CD1c-positive myeloid dendritic cell (primary cell): ENCODE measurements at regions not wholly inside any gene's neighbourhood (a gene's known extent, or its start where the extent isn't known, plus 50 kb on each side); places are given as distances from the start of the nearest gene placed in this dataset.

Experiments
- DNase-seq: peaks from one replicate; pipeline ENCODE4 v3.0.0-alpha.2; 2016; ENCODE audit errors: extremely low spot score

GRCh38 chr3:76615719-76616118, 424.2 kb upstream of the ROBO2 start:
- DNase-seq: no peak

DNA sequence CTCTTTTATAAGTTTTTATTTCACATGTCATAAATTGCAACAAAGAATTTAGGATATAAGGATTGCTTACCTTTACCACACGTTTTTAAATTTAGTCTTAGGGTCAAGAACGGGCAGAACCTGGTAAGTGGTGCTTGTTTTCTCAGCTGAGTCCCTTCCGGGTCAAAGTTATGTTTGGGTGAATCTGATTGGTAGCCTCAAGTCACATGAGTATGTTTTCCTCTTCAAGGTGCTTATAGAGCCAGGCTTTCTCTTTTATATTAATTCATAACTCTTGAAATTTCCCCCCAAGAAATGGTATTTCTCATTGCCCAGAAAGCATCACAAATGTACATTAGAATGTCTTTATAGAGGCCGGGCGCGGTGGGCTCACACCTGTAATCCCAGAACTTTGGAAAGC, 415.7 kb upstream of the ROBO2 start:
- DNase-seq: no peak

GRCh38 chr3:76627236-76627635, 412.7 kb upstream of the ROBO2 start:
- DNase-seq: no peak

DNA sequence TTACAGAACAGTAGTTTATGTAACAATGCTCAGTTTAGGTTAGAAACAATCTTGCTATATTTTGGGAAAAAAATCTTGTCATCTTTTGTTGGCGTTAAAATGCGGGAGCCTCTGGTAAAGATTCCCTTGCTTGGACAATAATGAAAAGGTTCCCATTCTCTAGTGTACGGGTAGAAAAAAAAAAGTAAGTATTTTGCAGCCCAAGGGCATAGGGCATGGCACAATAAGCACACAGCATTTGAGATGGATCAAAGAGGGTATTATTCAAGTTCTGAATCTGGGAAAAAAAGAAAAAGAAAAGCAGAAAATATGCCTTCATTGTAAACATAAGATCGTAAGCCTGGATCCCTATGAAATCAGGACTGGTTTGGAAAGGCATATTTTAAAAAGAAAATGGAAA, 408.6 kb upstream of the ROBO2 start:
- no peak for DNase-seq

DNA sequence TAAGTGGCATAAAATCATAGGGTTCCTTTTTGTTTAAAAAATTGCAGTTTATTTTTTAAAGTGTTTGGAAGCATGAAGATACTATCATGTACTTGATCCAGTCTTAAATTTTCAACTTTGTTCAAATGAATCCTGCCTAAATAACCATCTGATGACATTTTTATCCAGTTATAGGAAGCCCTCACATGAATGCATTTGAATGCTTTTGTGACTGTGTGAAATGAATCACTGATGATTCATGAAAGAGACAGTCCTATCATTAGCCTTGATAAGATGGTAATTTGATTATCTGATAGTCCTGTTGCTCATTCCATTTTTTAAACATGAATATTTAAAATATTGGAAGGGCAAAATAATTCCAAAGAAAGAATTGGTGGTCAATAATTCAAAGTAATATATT, 401.9 kb upstream of the ROBO2 start:
- no peak for DNase-seq

GRCh38 chr3:76643623-76644304, 396.1 kb upstream of the ROBO2 start:
- no peak for DNase-seq

GRCh38 chr3:76644305-76644675, 395.6 kb upstream of the ROBO2 start:
- no peak for DNase-seq

DNA sequence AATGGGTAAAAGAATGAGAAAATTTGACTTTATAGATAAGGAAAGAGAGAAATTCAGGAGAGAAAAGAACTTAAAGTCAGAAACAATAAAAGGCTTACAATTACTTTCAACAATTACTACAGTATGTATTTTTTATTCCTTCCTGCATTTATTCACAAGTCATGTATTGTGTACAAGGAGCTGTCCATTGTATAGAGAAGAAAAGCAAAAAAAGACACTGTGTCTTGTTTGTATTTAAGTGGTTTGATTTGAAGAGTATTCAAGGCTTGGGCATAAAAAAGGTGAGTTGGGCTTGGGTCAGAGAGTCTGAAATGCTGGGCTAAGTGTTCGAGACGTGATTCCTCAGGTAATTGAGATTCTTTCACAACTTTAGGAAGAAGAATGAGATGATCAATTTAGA, 394.2 kb upstream of the ROBO2 start:
- no peak for DNase-seq

DNA sequence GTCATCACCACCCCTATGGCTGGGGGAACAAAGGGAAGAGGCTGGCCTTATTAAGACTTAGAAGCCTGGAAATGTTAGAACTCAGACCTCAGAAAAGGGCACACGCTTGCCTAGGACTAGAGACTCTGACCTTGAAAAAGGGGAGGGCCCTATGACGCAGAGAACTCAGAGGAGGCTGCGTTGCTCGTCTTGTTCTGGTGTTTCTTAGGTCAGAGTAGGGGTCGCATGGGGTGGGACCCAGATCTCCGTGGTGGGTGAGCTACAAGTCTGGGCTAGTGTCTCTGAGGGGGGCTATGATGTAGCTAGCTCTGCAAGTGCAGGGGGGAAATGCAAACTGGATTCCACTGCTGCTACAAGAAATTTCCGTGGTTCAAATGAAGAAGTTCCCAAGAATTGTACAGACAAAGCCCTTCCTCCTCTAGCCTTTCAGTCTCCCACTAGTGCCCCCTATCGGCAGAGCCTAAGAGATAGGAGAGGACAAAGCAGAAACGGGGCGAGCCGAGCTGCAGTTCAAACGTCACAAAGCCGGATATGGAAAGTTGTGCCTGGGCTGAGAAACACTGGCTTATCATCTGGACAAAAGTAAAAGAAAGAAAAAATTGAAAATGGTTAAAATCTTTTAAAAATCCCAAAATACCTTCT, 392.9 kb upstream of the ROBO2 start:
- no peak for DNase-seq

DNA sequence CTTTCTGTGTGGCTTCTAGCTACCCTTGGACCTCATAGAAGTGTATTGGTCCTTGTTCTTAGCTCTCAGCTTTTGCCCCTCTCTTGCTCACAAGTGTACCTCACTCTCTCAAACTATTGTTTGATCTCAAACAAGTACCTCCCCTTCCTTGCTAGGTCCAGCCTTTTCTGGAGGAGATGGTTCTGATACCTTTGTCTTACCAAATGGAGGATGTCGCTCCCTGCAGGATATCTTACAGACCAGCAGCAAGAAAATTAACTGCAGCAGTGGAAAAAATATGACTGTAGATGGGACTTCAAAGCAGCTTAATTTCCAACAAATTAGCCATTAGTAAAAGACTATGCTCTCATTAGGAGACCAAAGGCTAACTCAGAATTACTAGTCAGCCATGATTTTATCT, 388.1 kb upstream of the ROBO2 start:
- no peak for DNase-seq

DNA sequence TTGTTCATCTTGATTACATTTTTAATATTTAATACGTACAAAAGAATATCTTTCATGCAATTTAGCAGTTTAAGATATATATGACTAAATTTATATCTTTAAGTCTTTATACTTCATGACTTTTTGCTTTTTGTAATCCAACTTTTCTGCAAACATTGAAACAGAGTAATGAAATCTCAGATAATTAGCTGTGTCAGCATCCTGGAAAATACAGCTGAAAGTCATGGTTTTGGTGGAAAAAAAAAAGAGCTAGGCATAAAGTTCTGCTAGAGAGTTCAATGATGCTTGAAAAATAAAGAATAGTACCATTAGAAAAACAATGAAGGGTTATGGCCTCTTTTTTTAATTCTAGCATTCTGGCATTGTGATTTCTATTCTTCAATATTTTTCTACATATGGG, 387.4 kb upstream of the ROBO2 start:
- DNase-seq: no peak

DNA sequence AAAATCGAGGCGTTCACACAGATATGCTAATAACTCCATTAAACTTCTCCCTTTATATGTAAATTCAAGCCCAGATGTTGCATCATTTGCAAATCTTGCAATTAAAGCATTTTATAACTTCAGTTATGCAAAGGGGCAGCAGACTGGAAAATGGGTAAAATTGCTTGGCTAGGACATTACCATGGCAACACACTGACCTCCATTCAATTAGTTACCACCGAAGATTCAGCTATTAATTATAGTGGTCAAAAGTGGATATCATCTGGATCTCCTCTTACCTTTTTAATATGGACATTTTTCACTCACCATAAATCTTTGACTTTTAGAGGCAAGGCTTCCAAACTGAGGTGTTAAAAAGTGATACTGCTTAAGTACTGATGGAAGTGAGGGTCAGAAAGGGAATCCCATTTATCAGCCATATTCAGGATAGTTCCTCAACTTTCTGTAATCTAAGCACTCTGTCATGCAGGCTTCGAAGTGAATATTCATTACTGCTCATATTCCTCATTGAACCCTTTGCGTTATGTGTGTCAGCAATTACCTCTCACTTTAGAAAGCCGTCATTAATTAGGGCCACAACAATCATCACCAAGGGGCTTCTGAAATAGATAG, 386.2 kb upstream of the ROBO2 start:
- DNase-seq: no peak

DNA sequence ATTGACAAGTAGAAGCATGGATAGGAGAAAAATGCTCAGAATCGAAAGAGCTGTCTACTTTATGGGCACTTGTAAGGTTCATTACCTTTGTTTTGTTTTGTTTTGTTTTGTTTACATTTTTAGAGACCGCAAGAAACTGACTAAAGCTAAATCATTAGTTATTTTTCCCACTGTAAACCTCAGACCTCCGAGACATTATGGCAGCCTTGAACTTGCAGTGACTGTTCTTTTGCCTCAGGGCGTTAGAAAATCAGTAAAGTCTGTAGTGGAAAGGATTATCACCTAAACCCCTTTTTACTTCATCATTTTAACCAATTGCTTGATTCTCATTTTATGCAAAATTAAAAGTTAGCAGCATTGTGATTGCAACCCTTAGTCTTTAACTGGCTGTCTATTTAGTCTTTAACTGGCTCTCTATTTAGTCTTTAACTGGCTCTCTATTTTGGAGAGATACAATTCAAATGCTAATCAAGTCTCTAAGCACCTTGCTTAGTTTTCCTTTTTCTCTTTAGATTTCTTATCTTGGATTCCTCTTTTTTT, 383.3 kb upstream of the ROBO2 start:
- DNase-seq: no peak

- DNase-seq: no peak
These were observed 382.0 kb upstream of the ROBO2 start for GRCh38 chr3:76657909-76658308.

- no peak for DNase-seq
These were observed 378.2 kb upstream of the ROBO2 start for GRCh38 chr3:76661527-76662250.

GRCh38 chr3:76664816-76665215, 375.1 kb upstream of the ROBO2 start:
- no peak for DNase-seq

DNA sequence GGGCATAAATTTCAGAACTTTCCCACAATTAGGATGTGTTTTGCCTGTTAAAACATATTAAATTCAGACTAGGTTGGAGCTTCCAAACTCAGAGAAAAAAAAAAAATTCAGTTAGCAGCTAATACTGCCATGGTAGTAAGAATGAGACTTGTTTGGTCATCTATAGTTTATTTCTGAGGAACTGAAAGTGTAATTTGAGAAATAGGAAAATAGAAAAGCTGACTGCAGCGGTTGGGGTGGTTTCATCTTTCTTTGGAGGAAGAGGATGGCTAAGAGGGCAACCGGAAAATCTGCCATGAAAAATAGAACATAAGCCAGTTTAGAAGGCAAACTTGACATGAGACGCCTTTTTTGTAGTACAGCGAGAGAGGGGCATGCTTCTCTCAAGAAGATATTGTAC, 371.2 kb upstream of the ROBO2 start:
- DNase-seq: no peak

DNA sequence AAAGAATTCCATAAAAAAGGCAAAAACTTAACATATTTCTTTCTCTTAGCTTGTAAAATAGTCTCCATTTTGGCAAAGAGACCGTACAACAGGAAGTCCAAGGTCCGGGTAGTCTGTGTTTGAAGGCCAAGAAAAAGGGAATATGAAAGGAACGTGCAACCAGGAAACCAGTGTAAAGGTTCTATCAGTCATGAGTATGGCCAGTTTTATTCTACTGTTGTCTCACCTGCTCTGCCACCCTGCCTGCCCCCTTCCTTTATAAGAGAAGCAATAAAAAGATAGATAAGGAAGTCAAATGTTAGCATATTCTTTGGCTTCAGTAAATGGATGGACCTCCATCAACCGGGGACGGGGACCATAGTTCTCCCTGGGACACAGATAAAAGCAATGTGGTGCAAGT, 370.6 kb upstream of the ROBO2 start:
- DNase-seq: no peak

DNA sequence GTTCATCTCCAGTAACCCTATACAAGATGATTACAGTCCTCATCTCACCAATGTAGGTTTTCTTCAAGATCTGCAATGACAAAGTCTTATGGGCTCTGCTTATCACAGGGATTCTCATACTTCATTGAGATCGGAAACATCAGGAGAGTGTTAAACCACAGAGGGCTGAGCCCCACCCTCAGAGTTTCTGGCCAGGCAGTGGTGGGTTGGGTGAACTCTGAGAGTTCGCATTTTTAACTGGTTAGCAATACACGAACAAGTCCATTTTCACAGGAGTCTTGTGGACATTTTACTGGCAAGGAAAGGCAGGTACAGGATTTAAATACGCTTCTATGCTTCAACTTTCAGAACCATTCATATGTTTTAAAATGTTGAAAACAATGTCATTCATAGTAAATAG, 366.7 kb upstream of the ROBO2 start:
- DNase-seq: no peak

DNA sequence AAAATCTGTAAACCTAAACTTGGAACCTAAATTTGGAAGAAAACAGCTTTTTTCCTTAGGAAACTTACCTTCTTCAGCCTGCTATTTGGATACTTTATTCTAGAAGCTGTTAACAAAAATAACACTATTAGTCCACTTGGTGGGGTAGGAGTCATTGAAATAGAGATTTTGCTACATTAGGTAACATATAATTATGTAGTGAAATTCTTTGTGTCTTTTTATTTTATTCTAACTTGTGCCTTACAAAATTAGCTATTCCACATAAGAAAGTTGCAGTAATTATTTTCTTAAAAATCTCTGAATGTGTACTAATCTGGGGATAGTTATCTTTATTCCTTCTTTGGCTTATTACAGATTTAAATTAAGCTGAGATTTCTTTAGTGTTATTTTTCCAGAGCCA, 360.4 kb upstream of the ROBO2 start:
- no peak for DNase-seq

- DNase-seq: no peak
These were observed 356.6 kb upstream of the ROBO2 start for GRCh38 chr3:76683256-76683655.

- no peak for DNase-seq
These were observed 355.0 kb upstream of the ROBO2 start for GRCh38 chr3:76684946-76685345.

DNA sequence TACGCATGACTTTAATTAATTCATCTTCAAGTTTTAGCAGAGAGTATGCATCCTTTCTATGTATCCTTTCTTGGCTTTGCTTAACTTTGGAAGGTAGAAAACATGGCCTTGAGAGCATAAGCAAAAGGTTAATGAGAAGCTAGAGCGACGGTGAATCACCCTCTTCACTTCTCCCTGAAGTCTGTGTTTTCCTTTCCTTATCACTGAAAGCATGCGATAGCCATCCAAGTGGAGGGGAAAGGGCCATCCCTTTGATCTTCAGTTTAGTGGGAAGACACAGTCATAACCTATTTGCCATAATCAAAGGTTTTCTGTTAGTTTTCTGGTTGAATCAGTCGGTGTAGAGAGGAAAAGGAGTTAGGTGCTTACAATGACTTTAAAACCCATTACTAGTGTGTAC, 354.0 kb upstream of the ROBO2 start:
- no peak for DNase-seq
